Parathyroid adenoma (tissue), 2 donors: ENCODE measurements at regions not wholly inside any gene's neighbourhood (a gene's known extent, or its start where the extent isn't known, plus 50 kb on each side); places are given as distances from the start of the nearest gene placed in this dataset.

Experiments used
- H2AFZ ChIP-seq: fragments of 300-600 bp; sonication (generic); one replicate; pipeline ENCODE4 v1.7.0; 2017; ENCODE audit warnings: antibody characterized with exemption, mild to moderate bottlenecking
- H3K27ac ChIP-seq: fragments of 300-600 bp; sonication (generic); one replicate; pipeline ENCODE4 v1.7.0; 2017
- H3K27me3 ChIP-seq: fragments of 300-600 bp; sonication (generic); one replicate; pipeline ENCODE4 v1.7.0; 2017; ENCODE audit warnings: low read length; ENCODE audit not compliant: control insufficient read depth, insufficient read depth
- H3K36me3 ChIP-seq: fragments of 300-600 bp; sonication (generic); one replicate; pipeline ENCODE4 v1.7.0; 2017; ENCODE audit warnings: low read length; ENCODE audit not compliant: control insufficient read depth, insufficient read depth
- H3K4me1 ChIP-seq: fragments of 300-600 bp; sonication (generic); one replicate; pipeline ENCODE4 v1.7.0; 2017; ENCODE audit warnings: control low read depth
- H3K4me2 ChIP-seq: fragments of 300-600 bp; sonication (generic); one replicate; pipeline ENCODE4 v1.7.0; 2017; ENCODE audit warnings: low read length
- H3K4me3 ChIP-seq: fragments of 300-600 bp; sonication (generic); one replicate; pipeline ENCODE4 v1.7.0; 2017; ENCODE audit warnings: low read depth, low read length
- H3K79me2 ChIP-seq: fragments of 300-600 bp; sonication (generic); one replicate; pipeline ENCODE4 v1.7.0; 2017; ENCODE audit warnings: control low read depth
- H3K9ac ChIP-seq: fragments of 300-600 bp; sonication (generic); one replicate; pipeline ENCODE4 v1.7.0; 2017; ENCODE audit warnings: mild to moderate bottlenecking
- H3K9me3 ChIP-seq: fragments of 300-600 bp; sonication (generic); one replicate; pipeline ENCODE4 v1.7.0; 2017; ENCODE audit warnings: low read length; ENCODE audit not compliant: control insufficient read depth
- TF ChIP-seq, protein P1 (sequence below): fragments of 300-600 bp; sonication (generic); IDR thresholded peaks from one replicate; pipeline ENCODE4 v1.7.0; 2017; ENCODE audit warnings: antibody characterized with exemption, mild to moderate bottlenecking
- donor health status: primary hyperparathyroidism.

GRCh38 chr7:153930696-153931095, 121.5 kb upstream of the DPP6 start:
- H3K79me2 ChIP-seq: no peaks in the 10 kb centered on the region
- no peaks in the 10 kb centered on the region for H3K27me3 ChIP-seq
- H3K9me3 ChIP-seq: no peaks in the 10 kb centered on the region
- TF ChIP-seq, protein P1, sequence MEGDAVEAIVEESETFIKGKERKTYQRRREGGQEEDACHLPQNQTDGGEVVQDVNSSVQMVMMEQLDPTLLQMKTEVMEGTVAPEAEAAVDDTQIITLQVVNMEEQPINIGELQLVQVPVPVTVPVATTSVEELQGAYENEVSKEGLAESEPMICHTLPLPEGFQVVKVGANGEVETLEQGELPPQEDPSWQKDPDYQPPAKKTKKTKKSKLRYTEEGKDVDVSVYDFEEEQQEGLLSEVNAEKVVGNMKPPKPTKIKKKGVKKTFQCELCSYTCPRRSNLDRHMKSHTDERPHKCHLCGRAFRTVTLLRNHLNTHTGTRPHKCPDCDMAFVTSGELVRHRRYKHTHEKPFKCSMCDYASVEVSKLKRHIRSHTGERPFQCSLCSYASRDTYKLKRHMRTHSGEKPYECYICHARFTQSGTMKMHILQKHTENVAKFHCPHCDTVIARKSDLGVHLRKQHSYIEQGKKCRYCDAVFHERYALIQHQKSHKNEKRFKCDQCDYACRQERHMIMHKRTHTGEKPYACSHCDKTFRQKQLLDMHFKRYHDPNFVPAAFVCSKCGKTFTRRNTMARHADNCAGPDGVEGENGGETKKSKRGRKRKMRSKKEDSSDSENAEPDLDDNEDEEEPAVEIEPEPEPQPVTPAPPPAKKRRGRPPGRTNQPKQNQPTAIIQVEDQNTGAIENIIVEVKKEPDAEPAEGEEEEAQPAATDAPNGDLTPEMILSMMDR: no peak
- H3K4me3 ChIP-seq: no peak overlapping the region
- H3K9ac ChIP-seq: no peak overlapping the region
- H2AFZ ChIP-seq: no peak overlapping the region
- no peaks in the 10 kb centered on the region for H3K4me1 ChIP-seq
- no peaks in the 10 kb centered on the region for H3K36me3 ChIP-seq
- H3K4me2 ChIP-seq: no peak overlapping the region
- H3K27ac ChIP-seq: no peak overlapping the region

DNA sequence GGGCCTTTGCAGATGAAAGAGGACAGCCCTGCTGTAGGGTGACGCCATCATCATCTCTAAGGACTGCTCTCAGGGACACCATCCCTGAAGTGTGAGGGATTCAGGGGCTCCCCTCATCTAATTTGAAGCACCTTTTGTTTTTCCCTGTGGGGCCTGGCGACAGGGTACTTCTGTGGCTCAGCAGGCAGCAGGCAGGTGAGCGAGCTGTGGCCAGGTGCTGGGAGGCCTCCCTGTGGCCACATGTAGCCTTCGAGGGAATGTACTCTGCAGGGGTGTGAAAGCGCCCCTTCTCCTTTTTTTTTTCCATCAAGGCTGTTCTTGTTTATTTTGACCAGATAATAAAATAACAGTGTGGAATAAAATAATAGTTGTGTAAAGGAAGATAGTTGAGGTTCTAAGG, 118.2 kb upstream of the DPP6 start:
- H3K79me2 ChIP-seq: no peaks in the 10 kb centered on the region
- TF ChIP-seq, protein P1: no peak

GRCh38 chr7:153934629-153935028, 117.6 kb upstream of the DPP6 start:
- H3K4me3 ChIP-seq: no peak overlapping the region
- H3K36me3 ChIP-seq: no peaks in the 10 kb centered on the region
- no peak overlapping the region for H3K27ac ChIP-seq
- no peak overlapping the region for H3K9ac ChIP-seq
- no peaks in the 10 kb centered on the region for H3K79me2 ChIP-seq
- no peaks in the 10 kb centered on the region for H3K27me3 ChIP-seq
- H3K4me2 ChIP-seq: no peak overlapping the region
- H2AFZ ChIP-seq: no peak overlapping the region
- H3K4me1 ChIP-seq: no peaks in the 10 kb centered on the region
- TF ChIP-seq, protein P1: no peak
- no peaks in the 10 kb centered on the region for H3K9me3 ChIP-seq

More for the DNA sequence above, 118.2 kb upstream of the DPP6 start:
- H3K4me3 ChIP-seq: no peak overlapping the region
- H3K36me3 ChIP-seq: no peaks in the 10 kb centered on the region
- no peak overlapping the region for H3K27ac ChIP-seq
- H3K9me3 ChIP-seq: no peaks in the 10 kb centered on the region
- no peak overlapping the region for H3K4me2 ChIP-seq
- no peaks in the 10 kb centered on the region for H3K4me1 ChIP-seq
- H3K27me3 ChIP-seq: no peaks in the 10 kb centered on the region
- no peak overlapping the region for H3K9ac ChIP-seq
- H2AFZ ChIP-seq: no peak overlapping the region

DNA sequence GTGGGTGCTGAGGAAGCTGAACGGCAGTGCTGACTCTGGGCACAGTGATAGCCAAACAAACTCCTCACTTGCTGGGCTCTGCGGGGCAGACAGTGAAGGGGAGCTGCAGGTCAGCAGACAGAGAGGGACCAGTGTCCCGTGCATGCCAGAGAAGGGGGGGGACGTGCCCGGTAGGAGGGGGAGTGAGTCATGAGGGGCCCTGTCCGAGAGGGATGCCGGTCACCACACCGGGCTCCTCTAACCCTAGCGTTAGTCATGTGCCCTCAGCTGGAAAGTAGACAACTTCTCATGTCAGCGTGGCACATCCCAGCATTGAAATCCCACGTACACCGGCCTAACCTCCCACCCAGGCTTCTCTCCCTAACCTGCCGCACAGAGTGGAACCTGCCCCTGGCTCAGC, 117.1 kb upstream of the DPP6 start:
- no peak overlapping the region for H2AFZ ChIP-seq
- no peaks in the 10 kb centered on the region for H3K36me3 ChIP-seq
- H3K4me1 ChIP-seq: no peaks in the 10 kb centered on the region
- H3K4me2 ChIP-seq: no peak overlapping the region
- H3K9ac ChIP-seq: no peak overlapping the region
- H3K79me2 ChIP-seq: no peaks in the 10 kb centered on the region
- TF ChIP-seq, protein P1: no peak
- no peak overlapping the region for H3K4me3 ChIP-seq
- H3K9me3 ChIP-seq: no peaks in the 10 kb centered on the region
- no peaks in the 10 kb centered on the region for H3K27me3 ChIP-seq
- H3K27ac ChIP-seq: no peak overlapping the region

DNA sequence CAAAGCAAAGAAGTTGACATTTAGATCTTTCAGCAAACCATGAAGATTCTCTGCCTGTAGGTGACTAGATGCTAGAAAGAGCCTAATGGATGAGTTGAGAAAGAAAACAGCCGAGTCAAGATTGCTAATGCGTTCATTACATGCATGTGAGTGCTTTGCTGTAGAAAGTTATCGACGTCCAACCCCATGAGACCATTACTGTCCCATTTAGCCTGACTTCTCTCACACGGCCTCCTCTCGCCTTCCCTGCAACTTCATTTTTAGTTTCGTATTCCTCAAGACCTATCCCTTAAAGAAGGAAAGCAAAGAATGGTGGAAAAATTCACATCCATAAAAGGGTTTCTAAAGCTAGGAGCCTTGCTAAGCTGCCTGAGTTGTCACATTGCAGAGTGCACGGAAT, 113.7 kb upstream of the DPP6 start:
- Histone ChIP-seq H3K4me3 (no peak overlapping the region), H3K36me3 (no peaks in the 10 kb centered on the region), H3K9me3 (no peaks in the 10 kb centered on the region), H3K4me1 (no peaks in the 10 kb centered on the region), H3K27me3 (no peaks in the 10 kb centered on the region), H3K79me2 (no peaks in the 10 kb centered on the region), H2AFZ (no peak overlapping the region), H3K4me2 (no peak overlapping the region), H3K27ac (no peak overlapping the region), H3K9ac (no peak overlapping the region)
- TF ChIP-seq, protein P1: no peak
